D721Med (cell line): ENCODE measurements at regions not wholly inside any gene's neighbourhood (a gene's known extent, or its start where the extent isn't known, plus 50 kb on each side); places are given as distances from the start of the nearest gene placed in this dataset.

Experiments
- DNase-seq: peaks from one replicate; pipeline ENCODE4 v3.0.0; 2011; ENCODE audit warnings: low spot score; ENCODE audit not compliant: insufficient read length
- FAIRE-seq: peaks from 2 replicates; lab custom pipeline; 2011; peaks lifted over from hg19 to GRCh38; lab: Jason Lieb, UNC
- TF ChIP-seq, protein P1 (sequence below): IDR thresholded peaks from 2 replicates; pipeline ENCODE4 v1.5.1; 2012; ENCODE audit warnings: mild to moderate bottlenecking, control low read depth; ENCODE audit not compliant: insufficient read depth; ENCODE audit errors: missing control alignments

GRCh38 chr7:131013716-131014115, 279.7 kb upstream of the KLF14 start:
- TF ChIP-seq, protein P1, sequence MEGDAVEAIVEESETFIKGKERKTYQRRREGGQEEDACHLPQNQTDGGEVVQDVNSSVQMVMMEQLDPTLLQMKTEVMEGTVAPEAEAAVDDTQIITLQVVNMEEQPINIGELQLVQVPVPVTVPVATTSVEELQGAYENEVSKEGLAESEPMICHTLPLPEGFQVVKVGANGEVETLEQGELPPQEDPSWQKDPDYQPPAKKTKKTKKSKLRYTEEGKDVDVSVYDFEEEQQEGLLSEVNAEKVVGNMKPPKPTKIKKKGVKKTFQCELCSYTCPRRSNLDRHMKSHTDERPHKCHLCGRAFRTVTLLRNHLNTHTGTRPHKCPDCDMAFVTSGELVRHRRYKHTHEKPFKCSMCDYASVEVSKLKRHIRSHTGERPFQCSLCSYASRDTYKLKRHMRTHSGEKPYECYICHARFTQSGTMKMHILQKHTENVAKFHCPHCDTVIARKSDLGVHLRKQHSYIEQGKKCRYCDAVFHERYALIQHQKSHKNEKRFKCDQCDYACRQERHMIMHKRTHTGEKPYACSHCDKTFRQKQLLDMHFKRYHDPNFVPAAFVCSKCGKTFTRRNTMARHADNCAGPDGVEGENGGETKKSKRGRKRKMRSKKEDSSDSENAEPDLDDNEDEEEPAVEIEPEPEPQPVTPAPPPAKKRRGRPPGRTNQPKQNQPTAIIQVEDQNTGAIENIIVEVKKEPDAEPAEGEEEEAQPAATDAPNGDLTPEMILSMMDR: no peak
- FAIRE-seq: no peak

DNA sequence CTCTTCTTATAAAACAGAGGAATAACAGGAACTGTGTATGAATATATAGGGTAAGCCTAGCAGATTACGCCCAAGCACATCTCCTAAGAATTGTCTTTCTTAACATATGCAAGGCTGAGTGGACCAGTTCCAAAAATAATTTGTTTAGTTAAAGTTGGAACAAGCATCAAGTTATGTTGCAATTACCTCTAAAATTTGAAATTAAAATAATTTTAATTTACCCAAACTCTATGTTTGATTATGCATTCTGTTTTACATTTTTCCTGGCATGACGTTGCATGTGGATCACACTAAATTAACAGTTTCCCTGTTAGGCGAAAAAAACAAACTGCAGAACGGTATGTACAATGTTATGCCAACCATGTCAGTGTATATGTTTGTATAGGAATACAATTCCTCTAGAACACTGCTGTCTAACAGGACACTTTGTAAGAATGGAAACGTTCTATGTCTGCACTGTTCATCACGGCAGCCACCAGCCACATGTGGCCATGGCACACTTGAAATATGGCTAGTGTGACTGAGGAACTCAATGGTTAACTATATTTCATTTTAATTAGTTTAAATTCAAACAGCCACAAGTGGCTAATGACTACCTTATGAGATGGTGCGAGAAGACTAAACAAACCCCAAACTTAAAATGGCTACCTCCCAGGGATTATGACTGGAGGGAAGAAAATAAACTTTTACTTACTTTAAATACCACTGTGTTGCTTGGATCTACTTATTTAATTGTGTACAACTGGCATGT, 281.1 kb upstream of the KLF14 start:
- FAIRE-seq: no peak
- no peak for DNase-seq
- TF ChIP-seq, protein P1: no peak

More at GRCh38 chr7:131013716-131014115, 279.7 kb upstream of the KLF14 start:
- DNase-seq: no peak

DNA sequence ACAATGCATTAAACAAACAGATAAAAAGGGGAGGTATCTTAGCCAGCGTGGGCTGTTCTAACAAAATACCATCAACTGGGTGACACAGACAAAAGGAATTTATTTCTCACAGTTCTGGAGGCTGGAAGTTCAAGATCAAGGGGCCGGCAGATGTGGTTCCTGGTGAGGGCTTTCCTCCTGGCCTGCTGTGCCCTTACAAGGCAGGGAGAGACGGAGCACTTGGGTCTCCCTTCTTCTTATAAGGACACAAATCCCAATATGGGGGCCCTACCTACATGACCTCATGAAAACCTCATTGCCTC, 281.6 kb upstream of the KLF14 start:
- no peak for FAIRE-seq
- DNase-seq: no peak
- TF ChIP-seq, protein P1: no peak

- FAIRE-seq (no peak), DNase-seq (no peak)
- TF ChIP-seq, protein P1: no peak
These were observed 282.2 kb upstream of the KLF14 start for GRCh38 chr7:131016230-131016629.

DNA sequence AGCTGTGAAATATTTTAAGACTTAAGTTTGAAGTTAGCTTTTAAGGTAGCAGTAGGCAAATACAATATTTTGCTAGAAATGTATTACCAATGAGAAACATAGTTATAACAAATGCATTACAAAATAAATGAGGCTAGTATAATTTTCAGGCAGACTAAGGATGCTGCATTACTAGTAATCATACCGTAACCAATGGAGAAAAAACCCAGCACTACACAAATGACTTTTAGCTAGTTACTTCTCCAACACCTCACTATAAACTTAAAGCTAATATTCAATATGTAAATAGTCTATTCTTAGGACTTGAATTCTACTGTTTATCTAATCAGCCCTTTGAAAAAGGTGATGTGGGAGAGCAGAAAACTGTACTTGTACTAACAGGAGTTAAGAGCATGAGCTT, 285.3 kb upstream of the KLF14 start:
- TF ChIP-seq, protein P1: no peak
- FAIRE-seq: no peak
- no peak for DNase-seq

GRCh38 chr7:131020759-131021261, 286.8 kb upstream of the KLF14 start:
- no peak for DNase-seq
- FAIRE-seq: no peak
- TF ChIP-seq, protein P1: no peak

DNA sequence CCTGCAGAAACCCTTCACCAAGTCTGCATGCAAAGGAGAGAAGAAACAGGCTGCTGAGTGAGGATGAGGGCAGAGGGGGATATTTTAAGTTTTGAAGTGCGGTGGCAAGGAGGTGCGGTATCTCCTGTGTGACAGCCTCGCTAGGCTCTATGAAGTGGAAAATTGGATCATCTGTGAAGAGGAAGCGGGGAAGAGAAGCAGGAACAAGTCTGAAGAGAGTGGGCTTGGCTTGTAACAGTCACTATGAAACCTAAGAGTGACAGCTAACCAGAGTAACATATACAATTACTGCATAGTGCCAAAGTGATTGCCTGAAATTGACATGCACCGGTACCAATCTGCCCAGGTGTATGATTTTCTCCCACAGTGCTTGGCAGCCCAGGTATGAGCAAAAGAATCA, 287.5 kb upstream of the KLF14 start:
- no peak for FAIRE-seq
- no peak for DNase-seq
- TF ChIP-seq, protein P1: no peak
